CD8-positive, alpha-beta memory T cell (primary cell): ENCODE measurements at regions not wholly inside any gene's neighbourhood (a gene's known extent, or its start where the extent isn't known, plus 50 kb on each side); places are given as distances from the start of the nearest gene placed in this dataset.
"Not testable (repeated sequence)": the region's sequence is repeated elsewhere in the genome, so short reads cannot be mapped to it uniquely, and the experiment has no call there.

Experiments
- CTCF ChIA-PET: fragments of 350-600 bp; sonication (Branson Sonifier 250); formaldehyde crosslinking; loops from one replicate; lab custom pipeline; 2021; ENCODE audit warnings: antibody characterized with exemption; lab: Charles Lee
- POLR2A ChIA-PET: fragments of 350-600 bp; sonication (Branson Sonifier 250); formaldehyde crosslinking; loops from one replicate; lab custom pipeline; 2021; ENCODE audit warnings: antibody characterized with exemption; lab: Charles Lee
- DNase-seq, 5 donors: peaks; one replicate each; pipeline versions ENCODE4 v3.0.0 to v3.0.0-alpha.2; 2020 to 2022; ENCODE audit warnings: mixed read lengths in 1 of 5
- H3K27ac ChIP-seq: one replicate; pipeline ENCODE4 v1.7.0; 2013; ENCODE audit warnings: low read depth, mild to moderate bottlenecking, low read length, moderate library complexity
- H3K27me3 ChIP-seq: 2 replicates; pipeline ENCODE4 v1.7.0; 2013; ENCODE audit warnings: low read length, mild to moderate bottlenecking; ENCODE audit not compliant: insufficient read depth, poor library complexity, severe bottlenecking
- H3K36me3 ChIP-seq: 2 replicates; pipeline ENCODE4 v1.7.0; 2013; ENCODE audit warnings: mild to moderate bottlenecking, low read length, moderate library complexity; ENCODE audit not compliant: insufficient read depth
- H3K4me1 ChIP-seq: 2 replicates; pipeline ENCODE4 v1.7.0; 2013; ENCODE audit warnings: mild to moderate bottlenecking, low read length, moderate library complexity; ENCODE audit not compliant: insufficient read depth
- H3K4me3 ChIP-seq: 2 replicates; pipeline ENCODE4 v1.7.0; 2013; ENCODE audit warnings: mild to moderate bottlenecking, low read length
- H3K9me3 ChIP-seq: 2 replicates; pipeline ENCODE4 v1.7.0; 2013; ENCODE audit warnings: mild to moderate bottlenecking, low read length
- H3K27ac Mint-ChIP-seq, 8 donors: one replicate each; pipeline ENCODE4 v1.8.0; 2020 to 2021; ENCODE audit warnings: mixed read lengths in 8 of 8, mild to moderate bottlenecking in 6 of 8, inconsistent platforms in 3 of 8, moderate library complexity in 3 of 8
- H3K27me3 Mint-ChIP-seq, 2 donors: one replicate each; pipeline ENCODE4 v1.8.0; 2020 to 2021; ENCODE audit warnings: mixed read lengths in 2 of 2, mild to moderate bottlenecking in 1 of 2, moderate library complexity in 1 of 2
- H3K36me3 Mint-ChIP-seq, 3 donors: one replicate each; pipeline ENCODE4 v1.8.0; 2020 to 2021; ENCODE audit warnings: mixed read lengths in 3 of 3, inconsistent platforms in 1 of 3, mild to moderate bottlenecking in 1 of 3
- H3K4me1 Mint-ChIP-seq, 3 donors: one replicate each; pipeline ENCODE4 v1.8.0; 2020 to 2021; ENCODE audit warnings: mixed read lengths in 3 of 3, inconsistent platforms in 1 of 3, mild to moderate bottlenecking in 1 of 3
- H3K4me3 Mint-ChIP-seq, 7 donors: one replicate each; pipeline ENCODE4 v1.8.0; 2020 to 2021; ENCODE audit warnings: mixed read lengths in 7 of 7, mild to moderate bottlenecking in 6 of 7, moderate library complexity in 4 of 7, inconsistent platforms in 2 of 7
- H3K9me3 Mint-ChIP-seq, 5 donors: one replicate each; pipeline ENCODE4 v1.8.0; 2020 to 2022; ENCODE audit warnings: mixed read lengths in 5 of 5, mild to moderate bottlenecking in 3 of 5, moderate library complexity in 2 of 5, inconsistent platforms in 1 of 5

- H3K36me3 Mint-ChIP-seq = no peaks in the 10 kb centered on the region
- ChIA-PET CTCF (no interaction called here), POLR2A (no interaction called here)
- no peaks in the 10 kb centered on the region for H3K4me1 Mint-ChIP-seq
- peaks cover 0 to 3% (median 0%) of the 10 kb centered on the region in 5 donors for H3K9me3 Mint-ChIP-seq
- no peaks in the 10 kb centered on the region for H3K4me1 ChIP-seq
- DNase-seq = no peak
- no peak overlapping the region for H3K27ac ChIP-seq
- no peak overlapping the region for H3K4me3 Mint-ChIP-seq
- no peak overlapping the region for H3K4me3 ChIP-seq
- peaks cover 16 to 35% of the 10 kb centered on the region in 2 donors for H3K27me3 Mint-ChIP-seq
- H3K27me3 ChIP-seq = no peaks in the 10 kb centered on the region
- H3K9me3 ChIP-seq = no peaks in the 10 kb centered on the region
- H3K36me3 ChIP-seq = no peaks in the 10 kb centered on the region
- no peak overlapping the region for H3K27ac Mint-ChIP-seq
These were observed 92.6 kb upstream of the PALMD start for GRCh38 chr1:99553301-99553700.

- H3K27me3 ChIP-seq, H3K36me3 Mint-ChIP-seq, H3K36me3 ChIP-seq, H3K4me1 ChIP-seq, H3K4me3 ChIP-seq, CTCF ChIA-PET, H3K9me3 Mint-ChIP-seq, POLR2A ChIA-PET, H3K27ac Mint-ChIP-seq, DNase-seq, H3K9me3 ChIP-seq, H3K4me1 Mint-ChIP-seq, H3K4me3 Mint-ChIP-seq, H3K27ac ChIP-seq: not testable (repeated sequence)
- H3K27me3 Mint-ChIP-seq = peaks cover 16 to 35% of the 10 kb centered on the region in 2 donors
These were observed 92.1 kb upstream of the PALMD start for GRCh38 chr1:99553819-99554218.

GRCh38 chr1:99554727-99555126 is 91.2 kb upstream of the PALMD start:
- peaks cover 0 to 3% (median 0%) of the 10 kb centered on the region in 5 donors for H3K9me3 Mint-ChIP-seq
- no peak overlapping the region for H3K4me3 ChIP-seq

GRCh38 chr1:99557546-99558202 is 88.2 kb upstream of the PALMD start:
- ChIA-PET CTCF (interaction anchor here (1.3 kb wide), 1 partner anchor 9 kb away, joined by 3 read pairs; no protein-coding TSS in a partner anchor), POLR2A (no interaction called here)
- no peaks in the 10 kb centered on the region for H3K4me1 Mint-ChIP-seq
- H3K4me3 Mint-ChIP-seq = no peak overlapping the region
- Histone ChIP-seq H3K36me3 (no peaks in the 10 kb centered on the region), H3K4me3 (no peak overlapping the region), H3K4me1 (no peaks in the 10 kb centered on the region), H3K27ac (no peak overlapping the region), H3K9me3 (no peaks in the 10 kb centered on the region), H3K27me3 (no peaks in the 10 kb centered on the region)
- no peak for DNase-seq
- no peaks in the 10 kb centered on the region for H3K36me3 Mint-ChIP-seq
- H3K27me3 Mint-ChIP-seq = peaks cover 19% of the 10 kb centered on the region in 2 donors
- H3K27ac Mint-ChIP-seq = peak overlapping the region in 1 of 8 donors; percentile 38
- peaks cover 0 to 6% (median 4%) of the 10 kb centered on the region in 5 donors for H3K9me3 Mint-ChIP-seq

More at GRCh38 chr1:99554727-99555126, 91.2 kb upstream of the PALMD start:
- ChIA-PET POLR2A (no interaction called here), CTCF (no interaction called here)
- H3K4me1 ChIP-seq = no peaks in the 10 kb centered on the region
- H3K9me3 ChIP-seq = no peaks in the 10 kb centered on the region
- H3K27ac Mint-ChIP-seq = no peak overlapping the region
- peaks cover 16 to 35% of the 10 kb centered on the region in 2 donors for H3K27me3 Mint-ChIP-seq
- H3K27me3 ChIP-seq = no peaks in the 10 kb centered on the region
- no peaks in the 10 kb centered on the region for H3K36me3 ChIP-seq
- H3K36me3 Mint-ChIP-seq = no peaks in the 10 kb centered on the region
- H3K4me1 Mint-ChIP-seq = no peaks in the 10 kb centered on the region
- H3K27ac ChIP-seq = no peak overlapping the region
- no peak overlapping the region for H3K4me3 Mint-ChIP-seq
- DNase-seq = no peak

GRCh38 chr1:99559166-99559565 is 86.7 kb upstream of the PALMD start:
- Mint-ChIP-seq H3K36me3 (no peaks in the 10 kb centered on the region), H3K27ac (no peak overlapping the region), H3K9me3 (peaks cover 0 to 8% (median 5%) of the 10 kb centered on the region in 5 donors), H3K4me1 (no peaks in the 10 kb centered on the region), H3K4me3 (no peak overlapping the region), H3K27me3 (peaks cover 13 to 14% of the 10 kb centered on the region in 2 donors)
- H3K4me3 ChIP-seq = no peak overlapping the region
- H3K36me3 ChIP-seq = no peaks in the 10 kb centered on the region
- no peaks in the 10 kb centered on the region for H3K9me3 ChIP-seq
- DNase-seq = no peak
- no peak overlapping the region for H3K27ac ChIP-seq
- H3K4me1 ChIP-seq = no peaks in the 10 kb centered on the region
- no peaks in the 10 kb centered on the region for H3K27me3 ChIP-seq
- CTCF ChIA-PET = no interaction called here
- POLR2A ChIA-PET = no interaction called here

GRCh38 chr1:99560207-99561040 is 85.5 kb upstream of the PALMD start:
- POLR2A ChIA-PET = no interaction called here
- Mint-ChIP-seq H3K4me1 (no peaks in the 10 kb centered on the region), H3K27me3 (peaks cover 4 to 12% of the 10 kb centered on the region in 2 donors), H3K9me3 (peaks cover 0 to 8% (median 6%) of the 10 kb centered on the region in 5 donors), H3K4me3 (no peak overlapping the region), H3K36me3 (no peaks in the 10 kb centered on the region), H3K27ac (no peak overlapping the region)
- H3K9me3 ChIP-seq = no peaks in the 10 kb centered on the region
- no peaks in the 10 kb centered on the region for H3K36me3 ChIP-seq
- no peak overlapping the region for H3K27ac ChIP-seq
- H3K27me3 ChIP-seq = no peaks in the 10 kb centered on the region
- H3K4me3 ChIP-seq = no peak overlapping the region
- no peaks in the 10 kb centered on the region for H3K4me1 ChIP-seq
- no peak for DNase-seq
- CTCF ChIA-PET = no interaction called here

- Histone ChIP-seq H3K36me3 (no peaks in the 10 kb centered on the region), H3K4me3 (no peak overlapping the region), H3K9me3 (no peaks in the 10 kb centered on the region), H3K4me1 (no peaks in the 10 kb centered on the region), H3K27ac (no peak overlapping the region), H3K27me3 (no peaks in the 10 kb centered on the region)
- Mint-ChIP-seq H3K4me1 (no peaks in the 10 kb centered on the region), H3K4me3 (no peak overlapping the region), H3K36me3 (no peaks in the 10 kb centered on the region), H3K27ac (no peak overlapping the region), H3K27me3 (peaks cover 4 to 12% of the 10 kb centered on the region in 2 donors), H3K9me3 (peaks cover 0 to 8% (median 6%) of the 10 kb centered on the region in 5 donors)
- ChIA-PET POLR2A (no interaction called here), CTCF (no interaction called here)
- no peak for DNase-seq
These were observed 84.0 kb upstream of the PALMD start for GRCh38 chr1:99561952-99562351.

GRCh38 chr1:99565606-99566289 is 80.2 kb upstream of the PALMD start:
- no peak overlapping the region for H3K4me3 Mint-ChIP-seq
- H3K9me3 ChIP-seq = no peaks in the 10 kb centered on the region
- no peak overlapping the region for H3K4me3 ChIP-seq
- DNase-seq = no peak
- ChIA-PET CTCF (interaction anchor here (0.8 kb wide), 1 partner anchor 9 kb away, joined by 3 read pairs; no protein-coding TSS in a partner anchor), POLR2A (no interaction called here)
- peaks cover 4 to 7% of the 10 kb centered on the region in 2 donors for H3K27me3 Mint-ChIP-seq
- no peak overlapping the region for H3K27ac ChIP-seq
- no peaks in the 10 kb centered on the region for H3K36me3 ChIP-seq
- no peak overlapping the region for H3K27ac Mint-ChIP-seq
- H3K4me1 Mint-ChIP-seq = no peaks in the 10 kb centered on the region
- peaks cover 0 to 8% (median 6%) of the 10 kb centered on the region in 5 donors for H3K9me3 Mint-ChIP-seq
- H3K4me1 ChIP-seq = no peaks in the 10 kb centered on the region
- no peaks in the 10 kb centered on the region for H3K36me3 Mint-ChIP-seq
- no peaks in the 10 kb centered on the region for H3K27me3 ChIP-seq
